Ishikawa (cell line): ENCODE measurements at regions not wholly inside any gene's neighbourhood (a gene's known extent, or its start where the extent isn't known, plus 50 kb on each side); places are given as distances from the start of the nearest gene placed in this dataset.

ENCODE experiments used
- EP300 ChIP-seq: IDR thresholded peaks from 2 replicates; pipeline ENCODE4 v1.6.1; 2012; ENCODE audit warnings: borderline replicate concordance
- RAD21 ChIP-seq: IDR thresholded peaks from 2 replicates; pipeline ENCODE4 v1.6.1; 2012; ENCODE audit warnings: low read depth
- TAF1 ChIP-seq: IDR thresholded peaks from 2 replicates; pipeline ENCODE4 v1.6.1; 2012; ENCODE audit warnings: low read depth, mild to moderate bottlenecking
- ZBTB7A ChIP-seq: IDR thresholded peaks from 2 replicates; pipeline ENCODE4 v1.6.1; 2012; ENCODE audit warnings: low read depth
- TF ChIP-seq, protein P1 (sequence below): IDR thresholded peaks from 2 replicates; pipeline ENCODE4 v1.6.1; 2012
- TF ChIP-seq, protein P2 (sequence below): IDR thresholded peaks from 2 replicates; pipeline ENCODE4 v1.6.1; 2012

DNA sequence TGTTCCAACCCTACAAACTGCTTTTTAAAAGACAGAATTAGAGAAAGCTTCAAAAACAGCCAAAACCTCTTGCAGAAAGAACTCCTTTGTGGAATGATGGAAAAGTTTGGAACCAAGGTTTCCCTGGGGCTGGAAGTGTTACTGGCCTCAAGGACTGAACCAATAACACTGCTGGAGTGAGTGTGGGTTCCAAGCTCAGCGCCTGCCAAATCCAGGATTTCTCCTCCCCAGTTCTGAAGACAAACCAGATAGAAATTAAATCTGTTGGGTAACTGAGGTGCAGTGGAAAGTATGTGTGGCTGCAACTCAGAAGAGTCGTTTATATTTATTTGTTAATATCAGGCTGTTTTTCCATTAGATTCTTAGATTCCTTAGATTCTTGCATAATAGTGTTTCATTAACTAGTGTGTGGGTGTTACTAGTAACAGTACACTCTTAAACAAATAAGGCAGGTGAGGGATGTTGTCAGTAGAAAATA is 66.5 kb upstream of the FNDC3B start:
- TF ChIP-seq, protein P1, sequence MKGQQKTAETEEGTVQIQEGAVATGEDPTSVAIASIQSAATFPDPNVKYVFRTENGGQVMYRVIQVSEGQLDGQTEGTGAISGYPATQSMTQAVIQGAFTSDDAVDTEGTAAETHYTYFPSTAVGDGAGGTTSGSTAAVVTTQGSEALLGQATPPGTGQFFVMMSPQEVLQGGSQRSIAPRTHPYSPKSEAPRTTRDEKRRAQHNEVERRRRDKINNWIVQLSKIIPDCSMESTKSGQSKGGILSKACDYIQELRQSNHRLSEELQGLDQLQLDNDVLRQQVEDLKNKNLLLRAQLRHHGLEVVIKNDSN = no peak
- TF ChIP-seq RAD21 = no peak
- TF ChIP-seq, protein P2, sequence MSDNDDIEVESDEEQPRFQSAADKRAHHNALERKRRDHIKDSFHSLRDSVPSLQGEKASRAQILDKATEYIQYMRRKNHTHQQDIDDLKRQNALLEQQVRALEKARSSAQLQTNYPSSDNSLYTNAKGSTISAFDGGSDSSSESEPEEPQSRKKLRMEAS = no peak
- no peak for TF ChIP-seq TAF1
- no peak for TF ChIP-seq ZBTB7A
- no peak for TF ChIP-seq EP300
